IMR-90 (cell line): ENCODE measurements at regions not wholly inside any gene's neighbourhood (a gene's known extent, or its start where the extent isn't known, plus 50 kb on each side); places are given as distances from the start of the nearest gene placed in this dataset.

Experiments used
- ATAC-seq: fragments of 200-7000 bp; cut with Tn5 transposase; 2 replicates; pipeline ENCODE4 v1.9.1; 2020; ENCODE audit warnings: low read depth, mild to moderate bottlenecking, moderate library complexity
- BruUV-seq: library from RNA; stranded (reverse); fragments of 400-500 nt; replicated peaks from 2 replicates; lab custom pipeline; 2021; lab: Mats Ljungman, UMichigan
- CTCF ChIA-PET: fragments of 300-600 bp; formaldehyde crosslinking; extraction: SDS; loops from one replicate; lab custom pipeline; 2021; ENCODE audit warnings: antibody characterized with exemption; lab: Yijun Ruan, JAX
- POLR2A ChIA-PET: fragments of 300-600 bp; sonication (Branson Sonifier 250); formaldehyde crosslinking; loops from one replicate; lab custom pipeline; 2022; ENCODE audit warnings: antibody characterized with exemption; ENCODE audit not compliant: unreplicated experiment; lab: Charles Lee
- DNase-seq: peaks from one replicate; pipeline ENCODE4 v3.0.0; 2013
- H2AFZ ChIP-seq: replicated peaks from 2 replicates; pipeline ENCODE3; 2013; ENCODE audit warnings: low read length, mild to moderate bottlenecking; ENCODE audit not compliant: poor library complexity
- H2AK5ac ChIP-seq: 2 replicates; pipeline ENCODE4 v1.6.1; 2013; ENCODE audit warnings: low read depth, low read length, inconsistent platforms
- H2AK9ac ChIP-seq: replicated peaks from 2 replicates; pipeline ENCODE3; 2013; ENCODE audit warnings: mild to moderate bottlenecking, low read depth, low read length, moderate library complexity; ENCODE audit not compliant: poor library complexity
- H2BK120ac ChIP-seq: 2 replicates; pipeline ENCODE4 v1.6.1; 2013; ENCODE audit warnings: low read depth, low read length, inconsistent platforms
- H2BK15ac ChIP-seq: 3 replicates; pipeline ENCODE4 v1.6.1; 2013; ENCODE audit warnings: low read depth, low read length, inconsistent platforms
- H2BK20ac ChIP-seq: 2 replicates; pipeline ENCODE4 v1.6.1; 2013; ENCODE audit warnings: low read depth, mild to moderate bottlenecking, inconsistent platforms, low read length, moderate library complexity
- H2BK5ac ChIP-seq: 2 replicates; pipeline ENCODE4 v1.6.1; 2013; ENCODE audit warnings: mild to moderate bottlenecking, low read depth, low read length, inconsistent platforms; ENCODE audit not compliant: poor library complexity, severe bottlenecking
- H3K14ac ChIP-seq: replicated peaks from 2 replicates; pipeline ENCODE4 v1.6.1; 2013; ENCODE audit warnings: low read depth, low read length, inconsistent platforms
- H3K18ac ChIP-seq: 2 replicates; pipeline ENCODE4 v1.6.1; 2013; ENCODE audit warnings: low read depth, low read length, control low read depth
- H3K23ac ChIP-seq: 2 replicates; pipeline ENCODE4 v1.6.1; 2013; ENCODE audit warnings: low read depth, low read length, inconsistent platforms
- H3K27ac ChIP-seq: 2 replicates; pipeline ENCODE4 v1.5.1; 2013; ENCODE audit warnings: mild to moderate bottlenecking, control low read depth, low read length; ENCODE audit not compliant: insufficient read depth
- H3K27me3 ChIP-seq: 2 replicates; pipeline ENCODE4 v1.6.1; 2013; ENCODE audit warnings: low read length; ENCODE audit not compliant: control insufficient read depth, insufficient read depth
- H3K36me3 ChIP-seq: 2 replicates; pipeline ENCODE4 v1.6.1; 2013; ENCODE audit warnings: low read length, mixed read lengths; ENCODE audit not compliant: control insufficient read depth, insufficient read depth
- H3K4ac ChIP-seq: 2 replicates; pipeline ENCODE4 v1.6.1; 2013; ENCODE audit warnings: low read depth, low read length, inconsistent platforms
- H3K4me1 ChIP-seq: 2 replicates; pipeline ENCODE4 v1.6.1; 2013; ENCODE audit warnings: low read length, mixed read lengths; ENCODE audit not compliant: control insufficient read depth, insufficient read depth
- H3K4me2 ChIP-seq: 2 replicates; pipeline ENCODE4 v1.6.1; 2013; ENCODE audit warnings: low read depth, mild to moderate bottlenecking, control low read depth, low read length, moderate library complexity
- H3K4me3 ChIP-seq: 2 replicates; pipeline ENCODE4 v1.5.1; 2013; ENCODE audit warnings: low read depth, mild to moderate bottlenecking, control low read depth, low read length, moderate library complexity; ENCODE audit not compliant: insufficient read depth
- H3K56ac ChIP-seq: 2 replicates; pipeline ENCODE4 v1.6.1; 2013; ENCODE audit warnings: low read length, inconsistent platforms; ENCODE audit not compliant: insufficient read depth; ENCODE audit errors: extremely low read depth
- H3K79me1 ChIP-seq, 2 experiments: 2 replicates each; pipeline ENCODE4 v1.6.1; 2013; ENCODE audit warnings: low read length in 2 of 2, inconsistent platforms in 1 of 2, low read depth in 1 of 2
- H3K9ac ChIP-seq: 2 replicates; pipeline ENCODE4 v1.6.1; 2013; ENCODE audit warnings: low read depth, low read length, control low read depth
- H3K9me1 ChIP-seq: 2 replicates; pipeline ENCODE4 v1.6.1; 2013; ENCODE audit warnings: low read length, inconsistent platforms; ENCODE audit not compliant: insufficient read depth
- H3K9me3 ChIP-seq: 2 replicates; pipeline ENCODE4 v1.6.1; 2013; ENCODE audit warnings: low read length; ENCODE audit not compliant: control insufficient read depth, insufficient read depth
- H4K20me1 ChIP-seq: 2 replicates; pipeline ENCODE4 v1.6.1; 2013; ENCODE audit warnings: low read length, inconsistent platforms; ENCODE audit not compliant: insufficient read depth
- H4K5ac ChIP-seq: 2 replicates; pipeline ENCODE4 v1.6.1; 2013; ENCODE audit warnings: mild to moderate bottlenecking, low read depth, low read length, control low read depth
- H4K8ac ChIP-seq, 2 experiments: 2 replicates each; pipeline ENCODE4 v1.6.1; 2013; ENCODE audit warnings: low read depth in 2 of 2, low read length in 2 of 2, control low read depth in 1 of 2, inconsistent platforms in 1 of 2
- H4K91ac ChIP-seq: 2 replicates; pipeline ENCODE4 v1.6.1; 2013; ENCODE audit warnings: low read depth, low read length, inconsistent platforms; ENCODE audit not compliant: insufficient read depth
- BHLHE40 ChIP-seq: fragments of 150-350 bp; IDR thresholded peaks from 2 replicates; pipeline ENCODE4 v1.6.1; 2016; ENCODE audit warnings: mild to moderate bottlenecking, low read depth, low read length
- CEBPB ChIP-seq: IDR thresholded peaks from 2 replicates; pipeline ENCODE4 v1.6.1; 2012; ENCODE audit warnings: low read depth, low read length, improper control_type of control experiment
- CHD1 ChIP-seq: IDR thresholded peaks from 2 replicates; pipeline ENCODE4 v1.6.1; 2012; ENCODE audit warnings: low read depth, low read length, improper control_type of control experiment
- CTCF ChIP-seq: conservative IDR thresholded peaks from 2 replicates; pipeline ENCODE4 v1.5.1; 2012; ENCODE audit warnings: mild to moderate bottlenecking, low read depth, low read length, improper control_type of control experiment
- ELK1 ChIP-seq: fragments of 150-350 bp; IDR thresholded peaks from 2 replicates; pipeline ENCODE4 v1.6.1; 2016; ENCODE audit warnings: low read depth, mild to moderate bottlenecking, low read length, moderate library complexity, borderline replicate concordance
- FOS ChIP-seq: fragments of 150-350 bp; IDR thresholded peaks from 2 replicates; pipeline ENCODE4 v1.6.1; 2016; ENCODE audit warnings: low read depth, low read length
- MAFK ChIP-seq: IDR thresholded peaks from 2 replicates; pipeline ENCODE4 v1.6.1; 2012; ENCODE audit warnings: low read depth, low read length, improper control_type of control experiment
- MAZ ChIP-seq: IDR thresholded peaks from 2 replicates; pipeline ENCODE4 v1.6.1; 2012; ENCODE audit warnings: low read depth, mild to moderate bottlenecking, low read length, improper control_type of control experiment, moderate library complexity, borderline replicate concordance
- MXI1 ChIP-seq: IDR thresholded peaks from 2 replicates; pipeline ENCODE4 v1.6.1; 2012; ENCODE audit warnings: low read depth, mild to moderate bottlenecking, low read length, moderate library complexity, borderline replicate concordance
- POLR2A ChIP-seq: IDR thresholded peaks from 2 replicates; pipeline ENCODE4 v1.6.1; 2012; ENCODE audit warnings: mild to moderate bottlenecking, low read depth, low read length
- RAD21 ChIP-seq: IDR thresholded peaks from 2 replicates; pipeline ENCODE4 v1.6.1; 2012; ENCODE audit warnings: low read length, improper control_type of control experiment
- RCOR1 ChIP-seq: IDR thresholded peaks from 2 replicates; pipeline ENCODE4 v1.6.1; 2012; ENCODE audit warnings: mild to moderate bottlenecking, low read length, improper control_type of control experiment; ENCODE audit not compliant: insufficient replicate concordance
- RFX5 ChIP-seq: IDR thresholded peaks from 2 replicates; pipeline ENCODE4 v1.8.0; 2012; ENCODE audit warnings: low read depth, mild to moderate bottlenecking, low read length, moderate library complexity
- SMC3 ChIP-seq: fragments of 150-350 bp; IDR thresholded peaks from 2 replicates; pipeline ENCODE4 v1.6.1; 2016; ENCODE audit warnings: low read depth, mild to moderate bottlenecking, antibody characterized with exemption, low read length, moderate library complexity
- USF2 ChIP-seq: fragments of 150-350 bp; IDR thresholded peaks from 2 replicates; pipeline ENCODE4 v1.6.1; 2017; ENCODE audit warnings: mild to moderate bottlenecking, antibody characterized with exemption, low read length, low read depth
- WGBS, 2 experiments: methylation state at CpG; one replicate each; pipeline versions ENCODE4 v1.1.5 to v1.1.7; 2013; ENCODE audit warnings: missing lambda C conversion rate in 2 of 2; ENCODE audit not compliant: insufficient read length in 1 of 2; ENCODE audit errors: extremely low coverage in 2 of 2; 5-methylcytosine and 5-hydroxymethylcytosine counted together
- dilution Hi-C: fragments of 300-500 bp; cut with HindIII; formaldehyde crosslinking; loops from one replicate; pipeline ENCODE4 v1.14.3; 2018; ENCODE audit warnings: low sequenced_read_pairs; ENCODE audit not compliant: unreplicated experiment
- in situ Hi-C: fragments of 300-500 bp; cut with MboI; formaldehyde crosslinking; loops from 3 replicates; pipeline ENCODE4 v1.14.3; 2019; ENCODE audit warnings: low sequenced_read_pairs, inconsistent platforms, mixed read lengths
- intact Hi-C: fragments of 100-400 bp; cut with micrococcal nuclease; formaldehyde crosslinking; loops from 2 replicates; pipeline ENCODE4 v1.10.0; 2022

- Histone ChIP-seq H4K91ac (no peak overlapping the region), H3K4me2 (no peak overlapping the region), H3K4me1 (no peaks in the 10 kb centered on the region; the same call in 1 of the 2 replicates), H2AK9ac (no peak overlapping the region), H3K9me3 (no peaks in the 10 kb centered on the region), H2BK15ac (no peak overlapping the region), H4K8ac (no peak overlapping the region), H2BK5ac (no peak overlapping the region), H3K18ac (no peak overlapping the region), H2BK120ac (no peak overlapping the region), H2AK5ac (no peak overlapping the region), H3K4me3 (no peak overlapping the region), H3K14ac (no peak overlapping the region), H3K27ac (no peak overlapping the region), H3K9ac (no peak overlapping the region), H4K20me1 (no peaks in the 10 kb centered on the region), H3K9me1 (no peaks in the 10 kb centered on the region), H3K27me3 (peaks cover 12% of the 10 kb centered on the region), H3K36me3 (no peaks in the 10 kb centered on the region), H3K4ac (no peak overlapping the region), H2AFZ (no peak overlapping the region), H3K23ac (no peak overlapping the region), H3K79me1 (no peaks in the 10 kb centered on the region), H3K56ac (no peak overlapping the region), H4K5ac (no peak overlapping the region), H2BK20ac (no peak overlapping the region)
- in situ Hi-C loops: no loop called here
- no CpG with 5 or more reads among the region's 6 CpGs for WGBS, 2 experiments
- no peak for TF ChIP-seq FOS
- no peak for TF ChIP-seq SMC3
- no peak for TF ChIP-seq RFX5
- no peak for TF ChIP-seq BHLHE40
- no peak for TF ChIP-seq POLR2A
- TF ChIP-seq RAD21: no peak
- no peak for TF ChIP-seq MXI1
- no peak for TF ChIP-seq CHD1
- TF ChIP-seq MAZ: no peak
- TF ChIP-seq CTCF: no peak
- no peak for TF ChIP-seq RCOR1
- no peak for TF ChIP-seq USF2
- no peak for TF ChIP-seq MAFK
- no peak for TF ChIP-seq CEBPB
- no peak for TF ChIP-seq ELK1
- ChIA-PET CTCF (no interaction called here), POLR2A (no interaction called here)
- intact Hi-C loops: no loop called here
- no peak for ATAC-seq
- dilution Hi-C loops: no loop called here
- no peak for DNase-seq
- BruUV-seq: no TSS peak
Measured at GRCh38 chr2:128639120-128639477, 320.4 kb upstream of the HS6ST1 start.
